Hindlimb muscle (tissue), 1 donor: ENCODE measurements at regions not wholly inside any gene's neighbourhood (a gene's known extent, or its start where the extent isn't known, plus 50 kb on each side); places are given as distances from the start of the nearest gene placed in this dataset.
"Not testable (repeated sequence)": the region's sequence is repeated elsewhere in the genome, so short reads cannot be mapped to it uniquely, and the experiment has no call there.

Source experiments
- DNase-seq: peaks from one replicate; pipeline ENCODE4 v3.0.0-alpha.2; 2013

DNA sequence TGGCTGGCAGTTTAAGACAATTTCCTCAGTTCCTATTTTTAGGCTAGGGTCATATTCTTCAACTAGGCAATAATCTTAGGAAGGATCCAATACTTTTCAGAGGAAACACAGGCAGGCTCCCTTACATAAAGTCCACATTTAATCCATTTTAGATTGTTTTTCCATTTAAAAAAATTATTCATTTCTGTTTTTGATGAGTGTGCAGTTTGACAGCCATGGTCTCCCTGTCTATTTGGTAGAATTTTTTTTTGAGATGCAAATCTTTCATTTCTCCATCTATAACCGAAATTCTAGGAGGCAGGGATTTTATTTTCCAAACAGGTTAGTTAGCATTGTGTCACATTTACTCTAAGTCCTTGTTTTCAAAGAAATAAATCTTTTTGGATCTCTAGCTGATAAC, 326.8 kb downstream of the PPP4R3C start:
- DNase-seq: no peak

GRCh38 chrX:27132862-27133261, 330.3 kb downstream of the PPP4R3C start:
- no peak for DNase-seq

DNA sequence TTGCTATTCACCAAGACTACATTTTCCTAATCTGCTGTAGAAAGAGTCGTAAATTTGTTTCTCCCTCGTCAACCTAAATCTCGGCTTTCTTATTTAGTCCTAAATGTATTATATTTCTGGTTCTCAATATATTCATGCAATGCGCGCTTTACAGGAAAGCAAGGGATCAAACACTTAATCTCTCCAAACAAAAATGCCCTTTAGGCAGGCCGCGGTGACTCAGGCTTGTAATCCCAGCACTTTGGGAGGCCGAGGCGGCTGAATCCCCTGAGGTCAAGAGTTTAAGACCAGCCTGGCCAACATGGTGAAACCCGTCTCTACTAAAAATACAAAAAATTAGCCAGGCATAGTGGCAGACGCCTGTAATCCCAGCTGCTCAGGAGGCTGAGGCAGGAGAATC, 376.0 kb downstream of the PPP4R3C start:
- DNase-seq: not testable (repeated sequence)

GRCh38 chrX:27086237-27086636, 376.9 kb downstream of the PPP4R3C start:
- DNase-seq: no peak

DNA sequence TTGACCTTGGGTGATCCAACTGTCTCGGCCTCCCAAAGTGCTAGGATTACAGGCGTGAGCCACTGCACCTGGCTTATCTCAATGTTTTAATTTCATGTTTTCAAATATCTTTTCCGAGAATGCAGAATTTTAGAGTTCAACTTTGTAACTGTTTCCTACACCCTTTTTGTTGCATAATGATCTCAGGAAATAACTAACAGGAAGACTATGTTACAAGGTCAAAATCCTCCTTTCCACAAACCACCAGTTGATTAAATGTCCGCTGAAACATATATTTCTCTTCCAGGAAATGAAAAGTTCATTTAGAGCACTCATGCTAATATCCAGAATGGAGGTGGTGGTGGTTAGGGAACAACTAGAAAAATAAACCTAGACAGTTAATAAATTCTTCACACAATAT, 377.8 kb downstream of the PPP4R3C start:
- no peak for DNase-seq

GRCh38 chrX:27078371-27078770, 384.8 kb downstream of the PPP4R3C start:
- DNase-seq: no peak

DNA sequence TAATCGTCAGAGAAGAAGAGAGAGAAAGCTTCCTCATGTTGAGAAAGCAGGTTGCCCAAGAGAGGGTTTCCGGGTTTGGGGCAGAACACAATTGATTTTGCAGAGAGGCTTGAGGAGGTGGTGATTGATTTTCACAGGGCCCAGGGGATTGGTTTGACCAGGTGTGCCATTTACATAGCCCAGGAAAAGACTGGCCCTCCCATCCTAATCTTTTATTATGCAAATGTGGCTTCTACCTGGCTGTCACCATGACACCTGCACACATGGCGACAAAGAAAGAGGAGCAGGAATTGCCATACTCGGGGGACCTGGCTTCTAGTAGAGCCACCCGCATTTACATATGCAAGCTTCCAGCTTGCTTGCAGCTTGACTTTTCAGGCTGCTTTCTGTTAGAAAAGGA, 405.3 kb downstream of the PPP4R3C start:
- no peak for DNase-seq

DNA sequence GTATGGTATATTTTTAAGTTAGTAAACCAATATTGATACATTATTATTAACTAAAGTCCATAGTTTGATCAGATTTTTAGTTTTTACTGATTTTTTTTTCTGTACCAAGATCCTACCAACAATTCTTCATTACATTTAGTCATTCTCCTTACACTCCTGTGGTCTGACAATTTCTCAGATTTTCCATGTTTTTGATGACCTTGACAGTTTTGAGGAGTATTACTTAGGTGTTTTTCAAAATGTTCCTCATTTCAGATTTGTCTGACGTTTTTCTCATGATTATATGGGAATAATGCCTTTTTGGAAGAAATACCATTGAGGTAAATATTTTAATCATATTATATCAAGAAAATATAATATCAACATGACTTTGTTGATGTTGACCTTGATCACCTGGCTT, 423.8 kb downstream of the PPP4R3C start:
- DNase-seq: no peak

GRCh38 chrX:27008486-27008885, 454.7 kb downstream of the PPP4R3C start:
- no peak for DNase-seq

DNA sequence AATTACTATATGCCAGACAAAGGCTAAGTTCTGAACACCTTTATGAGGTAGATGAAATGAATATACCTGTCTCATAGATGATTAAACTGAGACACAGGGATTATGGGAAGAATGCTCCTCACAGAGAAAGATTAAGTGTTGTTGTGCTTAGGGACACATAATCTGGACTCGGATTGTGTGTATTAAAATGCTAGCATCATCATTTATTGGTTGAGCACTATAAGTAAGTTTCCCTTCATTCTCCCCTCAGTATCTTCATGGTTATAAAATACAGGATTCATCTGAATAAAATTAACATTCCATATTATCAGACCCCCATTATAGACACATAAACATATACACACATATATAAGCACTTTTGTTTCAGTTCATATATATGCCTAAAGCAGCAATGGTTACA, 463.5 kb downstream of the PPP4R3C start:
- no peak for DNase-seq

DNA sequence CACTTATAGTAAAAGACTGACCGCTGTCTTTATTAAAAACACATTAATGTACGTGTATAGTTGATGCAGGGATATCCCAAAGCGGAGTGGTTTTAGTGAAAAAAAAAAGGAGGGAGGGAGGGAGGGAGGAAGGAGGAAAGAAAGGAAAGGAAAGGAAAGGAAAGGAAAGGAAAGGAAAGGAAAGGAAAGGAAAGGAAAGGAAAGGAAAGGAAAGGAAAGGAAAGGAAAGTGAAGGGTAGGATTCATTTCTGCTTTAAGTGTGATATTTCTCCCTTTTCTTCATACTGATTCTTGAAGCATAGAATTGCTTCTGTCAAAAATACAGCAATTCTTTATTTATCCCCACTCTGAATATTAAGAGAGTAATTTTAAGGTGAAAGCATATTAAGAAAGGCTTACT, 504.9 kb downstream of the PPP4R3C start:
- no peak for DNase-seq

- no peak for DNase-seq
These were observed 509.1 kb downstream of the PPP4R3C start for GRCh38 chrX:26954029-26954428.

DNA sequence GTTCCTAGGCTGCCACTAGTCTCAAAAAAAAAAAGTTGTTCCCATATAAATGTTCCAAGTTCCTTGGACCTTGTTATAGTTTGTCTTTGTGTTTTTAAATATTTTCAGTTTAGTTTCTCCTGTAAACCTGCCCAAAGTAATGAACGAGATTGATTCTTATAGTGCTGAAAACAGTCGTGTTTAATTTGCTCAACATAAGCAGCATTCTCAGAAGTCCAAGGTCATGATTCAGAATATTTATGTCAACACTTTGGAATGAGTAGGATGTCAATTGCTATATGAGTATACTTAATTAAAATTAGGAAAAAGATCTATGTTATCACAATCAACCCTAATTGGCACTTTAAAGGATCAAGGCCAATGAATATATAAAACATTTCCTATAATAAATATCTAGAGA, 510.9 kb downstream of the PPP4R3C start:
- DNase-seq: no peak

- no peak for DNase-seq
These were observed 535.7 kb downstream of the PPP4R3C start for GRCh38 chrX:26927419-26927818.

- no peak for DNase-seq
These were observed 538.1 kb downstream of the PPP4R3C start for GRCh38 chrX:26925088-26925487.

DNA sequence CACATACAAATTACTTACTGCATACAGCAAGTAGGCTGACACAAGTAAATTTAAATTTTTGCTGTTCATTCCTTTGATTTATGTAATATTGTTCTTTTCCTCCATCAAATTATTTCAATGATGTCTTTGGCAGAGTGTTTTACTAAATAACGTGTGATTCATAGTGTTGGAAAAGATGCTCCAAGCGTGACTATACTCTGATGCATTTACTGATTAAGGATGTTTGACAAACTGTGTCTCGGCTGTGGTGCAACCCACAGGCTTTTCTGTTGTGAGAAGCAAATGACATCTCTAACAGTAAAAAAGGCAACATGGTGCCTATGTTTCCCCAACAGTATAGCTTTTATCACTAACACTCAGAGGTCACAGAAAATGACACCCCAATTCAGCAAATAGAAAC, 540.9 kb downstream of the PPP4R3C start:
- DNase-seq: no peak

- no peak for DNase-seq
These were observed 544.5 kb downstream of the PPP4R3C start for GRCh38 chrX:26918631-26919030.

DNA sequence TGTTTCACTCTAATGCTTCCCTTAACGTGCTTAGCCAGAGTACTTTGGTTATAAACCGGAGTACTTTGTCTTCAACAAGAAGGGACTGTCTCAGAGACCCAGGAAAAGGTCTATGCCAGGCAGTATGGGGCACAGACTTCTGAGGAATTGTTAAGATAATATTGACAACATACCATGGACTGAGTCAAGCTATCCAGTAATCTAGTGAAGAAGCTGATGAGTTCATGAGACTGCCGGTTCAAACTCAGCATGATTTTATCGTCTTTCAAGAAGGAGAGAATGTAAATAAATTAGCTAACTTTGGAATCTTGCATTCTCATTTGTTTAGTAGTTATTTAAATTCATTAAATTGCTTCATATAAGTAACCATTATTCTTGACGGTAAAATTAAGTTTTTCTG, 546.1 kb downstream of the PPP4R3C start:
- no peak for DNase-seq

DNA sequence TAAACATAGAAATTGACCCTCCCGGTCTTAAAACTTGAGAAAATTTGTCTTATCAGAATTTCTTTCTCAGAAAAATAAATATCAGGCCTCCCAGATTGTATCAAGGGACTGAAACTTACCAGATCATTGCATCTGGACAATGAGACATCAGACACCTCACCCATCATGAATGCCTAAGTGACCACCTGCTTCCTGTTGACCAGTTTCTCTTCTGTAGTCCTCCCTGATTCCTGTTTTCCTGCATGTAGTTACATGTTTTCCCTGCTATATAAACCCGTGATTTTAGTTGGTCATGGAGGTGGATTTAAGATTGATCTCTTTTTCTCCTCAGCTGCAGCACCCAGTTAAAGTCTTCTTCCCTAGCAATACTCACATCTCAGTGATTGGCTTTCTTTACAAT, 548.1 kb downstream of the PPP4R3C start:
- DNase-seq: no peak

DNA sequence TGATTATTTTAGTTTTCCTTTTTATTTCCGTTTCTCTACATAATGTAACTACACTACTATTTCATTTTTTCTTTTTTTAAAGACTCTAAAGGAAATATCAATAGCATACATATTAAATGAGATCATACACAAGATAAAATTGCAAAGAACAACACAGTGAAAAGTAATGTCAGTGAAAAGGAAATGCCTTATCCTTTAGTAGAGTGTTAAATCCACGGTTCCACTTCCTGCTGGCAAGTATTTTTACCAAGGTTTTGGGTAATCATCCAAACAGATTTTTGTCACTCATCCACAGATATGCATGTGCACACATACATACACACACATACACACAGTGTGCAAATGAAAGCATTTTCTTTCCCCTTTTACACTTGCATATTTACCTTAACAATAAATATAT, 548.9 kb downstream of the PPP4R3C start:
- DNase-seq: no peak

DNA sequence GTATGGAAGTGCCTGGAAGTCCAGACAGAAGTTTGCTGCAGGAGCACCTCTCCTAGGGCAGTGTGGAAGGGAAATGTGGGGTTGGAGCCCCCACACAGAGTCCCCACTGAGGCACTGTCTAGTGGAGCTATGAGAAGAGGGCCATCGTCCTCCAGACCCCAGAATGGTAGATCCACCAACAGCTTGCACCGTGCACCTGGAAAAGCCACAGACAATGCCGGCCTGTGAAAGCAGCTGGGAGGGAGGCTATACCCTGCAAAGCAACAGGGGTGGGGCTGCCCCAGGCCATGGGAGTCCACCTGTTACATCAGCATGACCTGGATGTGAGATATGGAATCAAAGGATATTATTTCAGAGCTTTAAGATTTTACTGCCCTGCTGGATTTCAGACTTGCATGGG, 551.4 kb downstream of the PPP4R3C start:
- DNase-seq: not testable (repeated sequence)

DNA sequence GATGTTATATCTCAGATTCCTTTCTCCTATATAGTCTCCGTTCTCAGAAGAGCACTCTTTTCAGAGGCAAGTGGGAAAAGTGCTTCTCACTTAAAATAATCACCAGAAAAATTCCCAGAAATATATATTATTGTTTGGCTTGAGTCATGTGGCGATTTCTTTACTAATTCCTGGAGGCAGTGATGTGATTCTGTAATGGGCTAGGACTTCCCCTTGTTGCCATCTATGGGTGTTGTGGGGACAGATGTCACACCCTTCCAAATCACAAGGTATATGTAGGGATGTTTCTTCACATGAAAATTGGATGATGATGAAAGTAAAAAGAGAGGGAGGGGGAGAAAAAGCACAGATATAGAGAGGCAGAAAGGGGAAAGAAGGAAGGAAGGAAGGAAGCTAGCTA, 553.4 kb downstream of the PPP4R3C start:
- no peak for DNase-seq

DNA sequence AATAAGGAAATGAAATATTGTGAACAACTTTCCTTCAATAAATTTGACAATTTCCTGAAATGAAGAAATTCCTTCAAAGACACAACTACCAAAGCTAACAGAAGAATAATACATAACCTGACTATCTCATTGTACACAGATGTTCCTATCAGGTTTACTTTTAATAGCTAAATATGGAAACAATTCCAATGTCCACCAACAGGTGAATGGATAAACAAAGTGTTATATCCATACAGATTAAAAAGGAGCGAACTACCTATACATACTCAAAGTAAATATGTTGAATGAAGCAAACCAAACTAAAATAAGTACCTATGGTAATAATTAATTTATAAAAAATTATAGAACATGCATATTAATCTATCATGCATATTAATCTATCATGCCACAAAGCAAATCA, 554.9 kb downstream of the PPP4R3C start:
- DNase-seq: no peak

DNA sequence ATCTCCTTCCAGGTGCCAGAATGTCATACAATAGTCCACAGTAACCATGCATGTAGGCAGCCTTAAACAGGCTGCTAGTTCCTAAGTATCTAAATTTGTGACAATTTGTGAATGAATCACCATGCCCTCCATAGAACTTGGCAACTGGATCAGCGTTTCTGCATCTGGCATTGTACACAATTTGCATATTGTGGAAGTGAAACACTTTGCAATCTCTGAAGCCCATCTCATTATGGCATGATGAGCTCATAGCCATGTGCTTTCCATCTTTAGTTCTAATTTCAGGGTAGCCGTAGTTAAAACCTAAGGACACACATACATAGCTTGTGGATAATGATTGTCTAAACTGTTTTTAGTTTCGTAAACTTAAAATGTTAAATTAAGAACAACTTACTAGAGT, 573.6 kb downstream of the PPP4R3C start:
- DNase-seq: no peak

GRCh38 chrX:26873736-26874135, 589.4 kb downstream of the PPP4R3C start:
- DNase-seq: no peak

GRCh38 chrX:26871967-26872366, 591.2 kb downstream of the PPP4R3C start:
- no peak for DNase-seq
